Panc1 (cell line): ENCODE measurements at regions not wholly inside any gene's neighbourhood (a gene's known extent, or its start where the extent isn't known, plus 50 kb on each side); places are given as distances from the start of the nearest gene placed in this dataset.

Experiments used
- POLR2AphosphoS5 ChIP-seq: IDR thresholded peaks from 2 replicates; pipeline ENCODE4 v1.6.1; 2012; ENCODE audit warnings: mild to moderate bottlenecking, low read depth, low read length, moderate library complexity
- TCF7L2 ChIP-seq: IDR thresholded peaks from 2 replicates; pipeline ENCODE4 v1.6.1; 2011; ENCODE audit warnings: mild to moderate bottlenecking, low read depth, low read length, inconsistent platforms
- TF ChIP-seq, protein P1 (sequence below): fragments of 450-650 bp; IDR thresholded peaks from 2 replicates; pipeline ENCODE4 v1.5.1; 2017; ENCODE audit warnings: mild to moderate bottlenecking
- TF ChIP-seq, protein P2 (sequence below), 2 experiments: IDR thresholded peaks; 2 replicates each; pipeline ENCODE4 v1.6.1; 2011 to 2012; ENCODE audit warnings: low read depth in 2 of 2, control low read depth in 1 of 2, low read length in 1 of 2, mild to moderate bottlenecking in 1 of 2, moderate library complexity in 1 of 2; ENCODE audit not compliant: insufficient read depth in 1 of 2

DNA sequence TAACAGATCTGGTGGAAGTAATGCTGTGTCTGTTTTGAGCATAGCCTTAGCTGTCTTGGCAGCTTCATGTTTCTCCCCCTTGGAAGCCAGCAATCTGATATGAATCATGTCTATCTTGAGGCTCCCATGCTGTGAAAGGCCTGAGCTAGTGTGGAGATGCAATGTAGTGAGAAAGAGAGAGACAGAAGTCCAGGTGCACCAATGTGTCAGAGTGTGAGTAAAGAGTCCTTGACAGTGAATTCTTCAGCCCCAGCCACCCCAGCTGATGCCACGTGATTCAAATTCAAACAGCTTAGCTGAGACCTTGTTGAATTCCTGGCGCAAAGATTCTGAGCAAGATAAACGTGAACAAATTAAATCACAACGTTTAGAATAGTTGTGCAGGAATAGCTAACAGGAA, 704.2 kb downstream of the EDEM1 start:
- TF ChIP-seq, protein P1, sequence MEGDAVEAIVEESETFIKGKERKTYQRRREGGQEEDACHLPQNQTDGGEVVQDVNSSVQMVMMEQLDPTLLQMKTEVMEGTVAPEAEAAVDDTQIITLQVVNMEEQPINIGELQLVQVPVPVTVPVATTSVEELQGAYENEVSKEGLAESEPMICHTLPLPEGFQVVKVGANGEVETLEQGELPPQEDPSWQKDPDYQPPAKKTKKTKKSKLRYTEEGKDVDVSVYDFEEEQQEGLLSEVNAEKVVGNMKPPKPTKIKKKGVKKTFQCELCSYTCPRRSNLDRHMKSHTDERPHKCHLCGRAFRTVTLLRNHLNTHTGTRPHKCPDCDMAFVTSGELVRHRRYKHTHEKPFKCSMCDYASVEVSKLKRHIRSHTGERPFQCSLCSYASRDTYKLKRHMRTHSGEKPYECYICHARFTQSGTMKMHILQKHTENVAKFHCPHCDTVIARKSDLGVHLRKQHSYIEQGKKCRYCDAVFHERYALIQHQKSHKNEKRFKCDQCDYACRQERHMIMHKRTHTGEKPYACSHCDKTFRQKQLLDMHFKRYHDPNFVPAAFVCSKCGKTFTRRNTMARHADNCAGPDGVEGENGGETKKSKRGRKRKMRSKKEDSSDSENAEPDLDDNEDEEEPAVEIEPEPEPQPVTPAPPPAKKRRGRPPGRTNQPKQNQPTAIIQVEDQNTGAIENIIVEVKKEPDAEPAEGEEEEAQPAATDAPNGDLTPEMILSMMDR: no peak
- TF ChIP-seq TCF7L2: no peak
- TF ChIP-seq POLR2AphosphoS5: no peak
- TF ChIP-seq, protein P2, sequence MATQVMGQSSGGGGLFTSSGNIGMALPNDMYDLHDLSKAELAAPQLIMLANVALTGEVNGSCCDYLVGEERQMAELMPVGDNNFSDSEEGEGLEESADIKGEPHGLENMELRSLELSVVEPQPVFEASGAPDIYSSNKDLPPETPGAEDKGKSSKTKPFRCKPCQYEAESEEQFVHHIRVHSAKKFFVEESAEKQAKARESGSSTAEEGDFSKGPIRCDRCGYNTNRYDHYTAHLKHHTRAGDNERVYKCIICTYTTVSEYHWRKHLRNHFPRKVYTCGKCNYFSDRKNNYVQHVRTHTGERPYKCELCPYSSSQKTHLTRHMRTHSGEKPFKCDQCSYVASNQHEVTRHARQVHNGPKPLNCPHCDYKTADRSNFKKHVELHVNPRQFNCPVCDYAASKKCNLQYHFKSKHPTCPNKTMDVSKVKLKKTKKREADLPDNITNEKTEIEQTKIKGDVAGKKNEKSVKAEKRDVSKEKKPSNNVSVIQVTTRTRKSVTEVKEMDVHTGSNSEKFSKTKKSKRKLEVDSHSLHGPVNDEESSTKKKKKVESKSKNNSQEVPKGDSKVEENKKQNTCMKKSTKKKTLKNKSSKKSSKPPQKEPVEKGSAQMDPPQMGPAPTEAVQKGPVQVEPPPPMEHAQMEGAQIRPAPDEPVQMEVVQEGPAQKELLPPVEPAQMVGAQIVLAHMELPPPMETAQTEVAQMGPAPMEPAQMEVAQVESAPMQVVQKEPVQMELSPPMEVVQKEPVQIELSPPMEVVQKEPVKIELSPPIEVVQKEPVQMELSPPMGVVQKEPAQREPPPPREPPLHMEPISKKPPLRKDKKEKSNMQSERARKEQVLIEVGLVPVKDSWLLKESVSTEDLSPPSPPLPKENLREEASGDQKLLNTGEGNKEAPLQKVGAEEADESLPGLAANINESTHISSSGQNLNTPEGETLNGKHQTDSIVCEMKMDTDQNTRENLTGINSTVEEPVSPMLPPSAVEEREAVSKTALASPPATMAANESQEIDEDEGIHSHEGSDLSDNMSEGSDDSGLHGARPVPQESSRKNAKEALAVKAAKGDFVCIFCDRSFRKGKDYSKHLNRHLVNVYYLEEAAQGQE (IDR thresholded peaks at IDR 0.05; ENCODE audit: insufficient read depth in 1 of 2, low read depth in 2 of 2, low read length in 1 of 2): no peak
